AG08395 (cell line): ENCODE measurements at regions not wholly inside any gene's neighbourhood (a gene's known extent, or its start where the extent isn't known, plus 50 kb on each side); places are given as distances from the start of the nearest gene placed in this dataset.
"Not testable (repeated sequence)": the region's sequence is repeated elsewhere in the genome, so short reads cannot be mapped to it uniquely, and the experiment has no call there.

Experiments used
- DNase-seq: peaks from one replicate; pipeline ENCODE4 v3.0.0; 2012; ENCODE audit warnings: mixed read lengths, low spot score

DNA sequence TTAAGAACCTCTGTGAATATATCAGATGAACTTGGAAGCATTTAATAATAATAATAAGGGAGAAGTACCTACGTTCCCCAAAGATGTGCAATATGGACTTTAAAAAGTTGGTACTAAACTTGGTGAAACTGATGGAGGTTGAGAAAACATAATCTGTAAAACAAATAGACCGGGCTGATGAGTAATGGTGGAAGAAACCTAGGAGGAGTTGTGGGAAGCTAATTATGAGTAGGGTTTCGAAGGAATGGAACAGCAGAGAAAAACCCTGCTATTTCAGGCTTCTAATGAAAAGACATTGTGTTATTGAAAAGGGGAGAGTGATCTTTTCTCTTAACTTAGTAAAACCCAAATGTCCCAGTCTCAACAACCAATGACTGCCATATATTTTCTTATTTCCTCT is 229.3 kb downstream of the PCSK1 start:
- DNase-seq = no peak

DNA sequence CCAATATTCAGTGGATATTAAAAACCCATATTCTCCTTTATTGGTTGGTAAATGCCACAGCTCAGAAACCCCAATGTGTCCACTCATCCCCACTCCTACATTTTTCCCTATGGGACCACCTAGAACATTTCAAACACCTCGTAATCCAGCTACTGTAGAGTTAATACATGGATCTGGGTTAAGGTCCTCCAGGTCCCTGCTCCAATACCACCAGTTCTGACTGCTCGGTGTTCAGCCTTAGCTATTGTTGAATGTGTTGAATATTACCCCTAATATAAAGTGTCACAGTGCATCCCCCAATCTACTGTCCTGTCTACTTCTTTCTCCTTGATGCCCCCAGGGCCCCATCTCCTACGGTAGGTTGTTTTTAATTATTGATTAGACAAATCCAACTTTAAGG is 231.5 kb downstream of the PCSK1 start:
- DNase-seq = no peak

DNA sequence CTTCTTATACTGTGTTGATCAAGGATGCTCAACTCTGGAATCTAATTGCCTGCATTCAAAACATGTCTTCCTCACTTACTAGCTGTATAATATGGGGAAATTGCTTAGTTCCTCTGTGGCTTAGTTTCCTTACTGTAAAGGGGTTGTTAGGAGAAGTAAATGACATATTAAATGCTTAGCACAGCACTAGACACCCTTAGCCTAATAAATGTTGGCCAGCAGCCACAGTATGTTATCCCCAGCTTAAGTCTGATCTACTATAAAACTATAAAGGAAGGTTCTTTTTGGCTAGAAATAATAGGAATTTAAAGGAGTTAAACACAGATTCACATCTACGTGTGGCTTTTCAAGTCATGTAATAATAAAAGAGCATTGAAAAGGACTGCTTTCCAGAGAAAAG is 232.4 kb downstream of the PCSK1 start:
- no peak for DNase-seq

DNA sequence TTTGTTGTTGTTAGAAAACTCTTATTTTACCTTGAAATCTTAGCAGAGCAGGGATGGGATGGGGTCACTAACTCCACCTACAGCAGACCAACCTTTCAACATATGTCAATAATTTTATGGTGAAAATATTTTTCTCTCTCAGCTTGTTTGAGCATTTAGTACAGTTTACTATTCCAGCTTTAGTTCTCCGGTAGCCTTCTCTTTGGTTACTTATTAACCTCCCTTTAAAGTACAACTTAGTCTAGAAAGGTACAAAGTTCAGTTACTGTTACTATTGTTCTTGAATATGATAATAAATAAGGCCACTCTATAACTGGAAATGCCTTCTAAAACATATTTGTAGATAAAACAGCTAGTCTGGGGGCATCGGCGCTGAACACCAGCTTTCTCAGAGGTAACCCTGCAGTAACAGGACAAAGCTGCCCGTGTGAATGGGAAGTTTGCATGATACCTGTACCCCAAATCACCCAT is 233.3 kb downstream of the PCSK1 start:
- no peak for DNase-seq

DNA sequence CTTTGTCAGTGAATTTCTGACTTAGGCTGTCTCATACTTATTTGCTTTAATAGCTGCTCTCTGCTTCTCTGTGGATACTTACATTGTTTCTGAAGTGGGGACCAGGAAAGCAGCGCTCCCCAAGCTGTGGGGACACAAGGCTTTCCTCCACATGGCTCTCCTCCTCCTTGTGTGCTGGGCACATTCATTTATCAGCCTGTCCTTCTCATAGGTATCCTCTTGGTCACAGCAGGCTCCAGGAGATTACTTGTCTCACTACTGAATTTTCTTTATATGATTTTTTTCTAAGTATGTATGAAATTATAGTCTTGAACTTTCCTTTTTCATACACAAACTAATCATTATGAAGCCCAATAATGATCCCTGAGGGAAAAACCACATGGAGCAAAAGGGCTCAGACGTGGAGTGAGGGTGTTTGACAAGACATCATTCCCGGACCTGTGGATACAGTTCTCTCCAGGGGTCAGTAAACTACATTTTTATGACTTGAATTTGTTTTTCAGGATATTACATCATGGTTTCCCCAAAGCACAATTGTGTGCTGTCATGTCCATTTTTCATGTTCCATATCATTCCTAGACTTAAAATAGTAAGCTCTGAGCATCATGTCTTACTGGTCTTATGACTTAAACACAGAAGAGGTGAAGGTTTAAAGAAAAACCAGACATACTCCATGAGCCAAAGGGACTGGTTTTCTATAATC is 234.5 kb downstream of the PCSK1 start:
- DNase-seq = no peak

DNA sequence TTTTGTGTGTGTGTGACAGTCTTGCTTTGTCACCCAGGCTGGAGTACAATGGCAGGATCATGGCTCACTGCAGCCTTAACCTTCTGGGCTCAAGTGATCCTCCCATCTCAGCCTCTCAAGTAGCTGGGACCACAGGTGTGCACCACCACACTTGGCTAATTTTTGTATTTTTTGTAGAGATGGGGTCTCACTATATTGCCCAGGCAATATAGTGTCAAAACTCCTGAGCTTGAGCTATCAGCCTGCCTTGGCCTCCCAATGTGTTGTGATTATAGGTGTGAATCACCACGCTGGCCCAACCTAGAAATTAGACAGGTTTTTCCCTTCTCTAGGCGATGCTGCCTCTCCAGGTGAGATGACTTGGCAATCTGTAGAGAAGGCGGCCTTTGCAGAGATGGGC is 235.3 kb downstream of the PCSK1 start:
- not testable (repeated sequence) for DNase-seq

DNA sequence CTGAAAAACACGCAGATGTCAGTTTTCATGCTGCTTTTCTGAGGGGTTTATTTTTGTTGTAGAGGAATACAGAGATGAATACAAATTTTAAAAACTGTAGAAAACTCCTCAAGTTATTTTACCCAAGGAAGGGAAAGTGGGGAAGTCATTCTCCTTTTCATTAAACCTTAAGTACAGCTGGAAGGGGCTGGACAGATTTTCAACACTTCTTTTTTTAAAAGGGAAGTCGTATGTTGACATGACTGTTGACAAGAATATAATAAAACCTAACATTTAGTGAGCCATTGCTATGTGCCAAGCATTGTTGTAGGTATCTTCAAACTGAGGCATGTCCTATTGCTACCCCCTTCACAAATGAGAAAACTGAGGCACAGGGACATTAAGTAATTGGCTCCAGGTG is 235.7 kb upstream of the ELL2 start:
- DNase-seq = no peak

DNA sequence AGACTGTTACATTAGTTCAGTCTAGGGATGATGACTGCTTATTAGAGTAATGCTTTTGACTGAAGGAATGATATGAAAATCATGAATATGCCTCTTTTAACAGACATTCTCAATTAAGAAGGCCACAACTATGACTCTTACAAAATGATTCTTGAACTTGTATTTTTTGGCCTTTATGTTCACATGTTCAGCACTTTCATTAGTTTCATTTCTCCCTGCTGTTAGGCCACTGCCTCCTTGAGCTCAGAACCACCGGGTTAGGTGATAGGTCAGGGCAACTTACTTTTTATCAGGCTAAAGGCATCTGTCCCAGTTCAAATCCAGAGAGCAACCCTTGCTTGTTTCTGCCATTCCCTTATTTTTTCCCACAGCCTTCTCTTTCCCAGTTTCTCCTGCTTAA is 235.2 kb upstream of the ELL2 start:
- DNase-seq = no peak

DNA sequence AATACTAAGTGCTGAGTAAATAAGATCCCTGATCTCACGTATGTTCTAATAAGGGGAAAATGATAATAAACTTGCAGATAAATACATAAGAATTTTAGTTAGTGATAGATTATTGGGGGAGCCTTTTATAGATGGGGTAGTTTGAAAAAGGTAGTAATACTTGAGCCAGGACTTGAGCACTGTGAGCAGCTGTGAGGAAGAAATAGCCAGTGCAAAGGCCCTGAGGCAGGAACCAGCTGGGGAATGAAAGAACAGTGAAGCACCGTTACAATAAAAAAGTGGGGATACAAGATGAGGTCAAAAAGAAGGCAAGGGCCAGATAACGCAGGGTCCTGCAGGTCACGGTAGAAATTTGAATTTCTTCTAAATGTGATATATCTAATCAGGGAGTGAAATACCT is 234.8 kb upstream of the ELL2 start:
- no peak for DNase-seq

DNA sequence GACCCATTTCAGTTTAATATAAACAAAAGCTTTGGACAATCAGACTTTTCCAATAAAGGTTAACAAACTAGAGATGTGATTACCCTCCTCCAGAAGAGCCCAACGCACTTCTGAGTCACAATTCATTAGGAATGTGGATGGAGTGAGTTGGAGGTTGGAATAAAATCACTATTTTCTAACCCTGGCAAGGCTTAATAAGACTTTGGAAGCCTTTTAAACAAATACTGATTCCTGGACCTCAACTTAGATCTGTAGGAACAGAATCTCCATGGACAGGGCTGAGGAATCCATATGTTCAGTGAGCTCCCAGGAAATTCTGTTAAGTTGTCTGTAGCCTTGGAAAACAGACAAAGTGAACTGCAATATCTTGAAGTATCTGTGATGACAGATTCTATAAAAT is 233.5 kb upstream of the ELL2 start:
- DNase-seq = no peak

DNA sequence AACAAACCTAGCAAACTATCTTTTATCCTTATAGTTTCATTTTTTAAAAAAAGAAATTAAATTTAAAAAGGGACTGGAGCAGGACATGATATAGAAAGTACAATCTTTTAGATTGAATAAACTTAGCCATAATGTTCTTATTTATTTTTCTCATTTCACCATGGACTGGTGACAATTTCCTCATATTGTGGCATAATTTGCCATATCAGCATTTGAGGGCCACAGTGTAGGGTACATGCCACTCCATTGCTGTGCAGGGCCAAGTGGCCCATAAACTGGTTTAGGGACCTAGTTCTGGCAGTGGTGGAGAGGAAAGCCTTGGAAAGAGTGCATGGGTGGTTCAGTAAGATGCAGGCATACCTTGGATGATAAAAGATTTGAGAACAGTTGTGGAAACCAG is 232.9 kb upstream of the ELL2 start:
- DNase-seq = no peak

DNA sequence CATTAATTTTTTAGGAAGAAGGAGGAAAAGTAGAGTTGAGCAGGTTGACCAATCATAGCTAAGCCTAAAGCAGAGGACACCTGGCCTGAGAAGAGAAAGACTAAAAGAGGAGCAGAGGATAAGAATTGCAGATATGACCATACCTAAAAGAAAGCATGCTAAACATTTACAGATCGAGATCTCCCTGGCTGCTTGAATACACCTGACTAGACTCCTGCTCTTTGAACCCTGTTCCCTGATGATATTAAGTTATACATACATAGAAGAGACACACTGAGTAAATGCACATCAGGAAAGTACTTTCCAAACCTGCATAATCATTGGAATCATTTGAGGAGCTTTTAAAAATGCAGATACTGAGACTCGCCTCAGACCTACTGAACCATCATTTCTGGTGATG is 232.3 kb upstream of the ELL2 start:
- no peak for DNase-seq

DNA sequence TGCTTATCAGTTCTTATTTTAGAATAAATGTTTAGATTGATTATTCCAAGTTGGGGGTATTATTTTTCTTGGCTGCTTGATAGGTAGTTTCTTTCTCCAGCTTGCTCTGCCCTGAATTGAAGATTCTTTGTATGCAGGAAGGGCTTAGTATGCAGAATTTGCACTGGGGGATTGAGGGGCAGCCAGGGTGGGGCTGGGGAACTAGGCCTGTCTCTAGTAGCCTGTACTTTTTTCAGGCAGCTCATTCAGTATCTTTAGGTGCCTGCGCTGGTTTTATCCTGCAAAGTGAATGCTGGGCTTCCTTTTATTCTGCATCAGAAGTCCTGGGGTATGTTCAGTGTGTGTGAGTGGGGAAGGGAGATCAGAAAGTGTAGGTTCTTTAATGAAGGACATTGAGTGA is 228.3 kb upstream of the ELL2 start:
- no peak for DNase-seq

DNA sequence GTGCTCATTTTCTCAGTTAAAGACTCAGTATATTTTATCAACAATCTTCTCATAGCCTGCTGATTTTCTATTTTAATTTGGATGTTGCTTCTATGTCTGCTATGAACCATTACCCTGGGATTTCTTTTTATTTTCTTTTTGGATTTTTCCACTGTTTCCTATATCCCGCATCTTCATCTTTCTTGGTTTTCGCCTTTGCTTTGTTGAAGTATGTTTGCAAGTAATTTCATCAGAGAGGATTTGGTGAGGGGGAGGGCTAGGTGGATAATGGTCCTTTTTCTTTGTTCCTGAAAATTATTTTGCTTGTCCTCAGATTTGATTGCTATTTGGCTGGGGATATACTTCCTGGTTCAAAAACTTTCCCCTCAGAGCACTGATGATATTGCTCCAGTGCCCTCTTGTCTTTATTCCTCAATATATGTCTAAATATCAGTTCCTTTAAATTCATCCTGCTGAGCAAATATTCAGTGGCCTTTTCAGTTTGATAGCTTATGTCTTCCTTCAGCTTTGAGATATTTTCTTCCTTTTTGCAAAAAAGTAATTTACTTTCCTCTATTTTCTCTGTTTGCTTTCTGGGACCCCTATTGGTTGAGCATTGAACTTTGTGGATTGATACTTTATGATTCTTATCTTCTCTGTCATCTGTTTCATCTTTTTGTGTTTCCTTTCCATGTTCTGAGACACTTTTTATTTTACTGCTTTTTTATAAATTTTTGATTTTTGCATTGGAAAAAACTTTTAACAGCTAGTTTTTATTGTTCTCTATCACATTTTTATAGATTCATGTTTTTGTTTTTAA is 227.6 kb upstream of the ELL2 start:
- no peak for DNase-seq

DNA sequence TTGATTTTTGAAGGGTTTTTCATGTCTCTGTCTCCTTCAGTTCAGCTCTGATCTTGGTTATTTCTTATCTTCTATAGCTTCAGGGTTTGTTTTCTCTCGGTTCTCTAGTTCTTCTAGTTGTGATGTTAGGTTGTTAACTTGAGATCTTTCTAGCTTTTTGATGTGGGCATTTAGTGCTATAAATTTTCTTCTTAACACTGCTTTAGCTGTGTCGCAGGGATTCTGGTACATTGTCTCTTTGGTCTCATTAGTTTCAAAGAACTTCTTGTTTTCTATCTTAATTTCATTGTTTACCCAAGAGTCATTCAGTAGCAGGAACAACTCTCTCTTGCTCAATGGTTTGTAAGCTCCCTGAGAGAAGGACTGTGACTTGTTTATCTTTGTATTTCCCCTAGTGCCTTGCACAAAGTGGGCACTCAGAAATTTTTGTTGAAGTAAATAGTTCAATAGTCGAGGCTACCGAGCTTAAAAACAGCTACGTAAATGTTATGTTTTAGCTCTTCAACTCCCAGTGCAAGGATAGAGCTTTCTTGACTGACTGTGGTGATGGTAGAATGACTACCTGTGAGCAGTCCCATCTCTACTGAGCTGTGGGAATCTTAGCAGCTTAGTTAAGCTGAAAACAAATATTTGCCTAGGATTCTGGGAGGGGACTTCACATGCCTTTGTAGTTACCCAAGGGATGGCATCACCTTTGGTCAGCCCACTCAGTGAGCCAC is 225.8 kb upstream of the ELL2 start:
- DNase-seq = no peak

DNA sequence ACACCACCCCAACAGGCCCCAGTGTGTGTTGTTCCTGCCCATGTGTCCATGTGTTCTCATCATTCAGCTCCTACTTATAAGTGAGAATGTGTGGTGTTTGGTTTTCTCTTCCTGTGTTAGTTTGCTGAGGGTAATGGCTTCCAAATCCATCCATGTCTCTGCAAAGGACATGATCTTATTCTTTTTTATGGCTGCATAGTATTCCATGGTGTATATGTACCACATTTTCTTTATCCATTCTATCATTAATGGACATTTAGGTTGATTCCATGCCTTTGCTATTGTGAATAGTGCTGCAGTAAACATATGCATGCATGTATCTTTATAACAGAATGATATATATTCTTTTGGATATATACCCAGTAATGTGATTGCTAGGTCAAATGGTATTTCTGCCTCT is 222.9 kb upstream of the ELL2 start:
- not testable (repeated sequence) for DNase-seq

DNA sequence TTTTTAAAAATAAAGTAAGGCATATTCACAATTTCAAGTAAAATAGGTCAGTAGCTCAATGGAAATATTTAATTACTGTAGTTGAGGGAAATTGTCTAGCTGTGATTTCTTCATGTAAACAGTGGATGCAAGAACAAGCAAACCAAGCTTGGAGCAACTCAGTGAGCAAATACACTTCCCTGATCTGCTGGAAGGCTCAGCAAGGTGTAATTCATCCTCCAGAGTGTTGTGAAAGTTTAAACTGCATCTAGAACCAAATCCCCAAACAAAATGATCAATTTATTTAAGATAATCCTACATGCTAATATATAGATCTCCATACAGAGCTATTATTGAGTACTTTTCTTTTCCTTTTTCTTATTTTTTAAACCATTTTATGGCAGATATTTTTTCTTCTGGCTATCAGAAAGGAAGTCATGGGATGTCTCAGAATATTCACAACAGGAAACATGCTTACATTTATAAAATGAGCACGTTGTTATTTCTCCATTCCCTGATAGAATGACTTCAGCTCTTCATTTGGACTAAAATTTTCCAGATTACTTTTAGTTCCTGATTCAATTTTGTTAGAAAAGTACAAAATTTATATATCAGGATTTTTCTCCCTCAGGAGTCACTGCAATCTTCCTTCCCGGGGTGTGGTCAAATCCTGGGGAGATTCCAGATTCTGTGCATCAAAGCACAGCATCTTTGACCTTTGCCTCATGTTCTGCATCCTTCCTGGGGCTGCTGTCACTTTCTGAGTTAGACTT is 219.2 kb upstream of the ELL2 start:
- no peak for DNase-seq

DNA sequence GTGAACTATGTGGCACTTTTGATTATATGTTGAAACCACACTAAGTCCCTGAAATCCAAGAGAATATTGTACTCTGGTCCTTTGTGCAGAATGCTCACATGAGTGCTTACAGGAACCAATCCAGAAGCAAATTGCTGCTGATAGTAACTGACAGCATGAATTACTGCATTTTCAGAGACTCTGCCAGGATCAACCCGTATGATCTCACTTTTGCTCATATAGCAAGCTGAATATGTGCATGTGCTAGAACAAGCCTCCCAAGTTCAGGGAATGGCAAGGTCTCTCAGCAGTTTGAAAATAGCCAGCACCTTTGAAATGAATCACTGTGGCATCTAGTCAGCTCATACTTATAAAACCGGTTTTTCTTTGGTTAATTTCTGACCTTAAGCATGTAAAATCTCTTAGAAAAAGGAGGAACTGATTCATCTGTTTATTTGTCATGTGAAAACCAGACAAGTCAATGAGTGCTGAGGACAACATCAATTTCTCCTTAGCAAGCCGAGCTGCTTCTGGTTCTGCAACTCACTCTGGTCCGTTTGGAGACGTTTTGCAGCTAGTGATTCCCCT is 215.7 kb upstream of the ELL2 start:
- peak; percentile 58 for DNase-seq

DNA sequence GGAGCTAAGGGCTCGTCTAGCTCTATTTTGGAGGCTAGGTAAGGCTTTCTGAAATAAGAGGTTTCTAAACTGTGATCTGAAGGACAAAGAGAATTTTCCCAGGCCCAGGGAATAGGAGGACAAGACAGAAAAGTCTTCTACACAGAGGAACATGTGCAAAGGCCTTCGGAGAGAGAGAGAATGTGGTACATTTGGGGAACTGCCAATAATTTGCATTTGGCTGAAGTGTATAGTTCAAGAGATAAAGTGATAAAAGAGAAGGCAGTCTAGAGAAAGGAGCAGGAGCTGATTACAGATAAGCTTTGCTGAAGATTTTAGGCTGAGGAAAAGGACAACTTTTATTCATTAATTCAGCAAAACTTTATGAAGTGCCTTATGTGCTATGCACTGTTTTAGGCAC is 214.4 kb upstream of the ELL2 start:
- no peak for DNase-seq

DNA sequence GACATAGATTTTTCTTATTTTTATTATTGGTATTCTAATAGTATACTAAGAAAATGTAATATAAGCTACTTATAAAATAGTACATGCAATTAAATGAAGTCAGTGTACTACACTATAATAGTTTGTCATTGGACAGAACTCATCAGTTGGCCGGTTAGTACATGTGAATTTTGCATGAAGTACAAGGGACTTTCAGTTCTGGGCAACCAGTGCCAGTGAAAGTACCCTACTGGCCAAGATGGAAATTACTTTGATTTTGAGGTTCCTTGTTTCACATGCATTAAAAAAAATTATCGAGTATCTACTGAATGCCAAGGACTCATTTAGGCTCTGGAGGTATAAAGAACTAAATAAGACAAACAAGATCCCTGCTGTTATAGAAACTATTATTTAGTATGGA is 213.4 kb upstream of the ELL2 start:
- DNase-seq = no peak

DNA sequence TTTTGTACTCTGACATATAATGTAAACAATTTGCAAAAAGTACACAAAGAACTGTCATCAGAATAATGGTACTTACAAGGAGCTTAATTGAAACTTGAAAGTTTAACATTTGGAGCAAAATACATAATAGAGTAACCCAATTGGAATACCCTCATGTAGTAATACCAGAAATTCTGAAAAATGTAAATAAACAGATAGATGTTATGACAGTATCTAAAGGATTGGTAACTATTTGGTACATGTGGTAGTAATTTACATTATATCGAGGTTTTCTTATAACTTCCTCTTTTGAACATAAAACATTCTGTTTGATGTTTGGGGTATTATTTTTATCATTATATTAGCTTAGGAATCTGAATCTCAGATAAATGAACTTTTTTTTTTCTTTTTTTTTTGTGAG is 211.7 kb upstream of the ELL2 start:
- DNase-seq = no peak

DNA sequence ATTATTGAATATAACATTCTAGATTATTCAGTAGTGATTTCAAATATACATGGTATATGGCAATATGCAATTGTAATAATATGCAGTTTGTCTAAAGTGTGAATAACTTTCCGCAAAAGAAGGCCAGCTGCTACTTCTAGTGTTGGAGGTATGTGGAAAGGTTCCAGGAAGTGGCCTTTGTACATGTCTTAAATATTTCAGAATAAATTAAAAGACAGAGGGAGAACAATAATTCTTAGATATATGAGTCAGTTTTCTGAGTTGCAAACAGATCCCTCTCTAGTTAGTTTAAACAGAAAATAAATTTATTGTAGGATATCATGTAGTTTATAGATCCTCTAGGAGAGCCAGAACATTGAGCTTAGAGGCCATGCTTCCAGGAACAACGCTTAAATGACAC is 210.8 kb upstream of the ELL2 start:
- DNase-seq = peak; percentile 49
